Activated CD8-positive, alpha-beta memory T cell treated with anti-CD3 and anti-CD28 coated beads, Interleukin-2, amount 50 U/mL, for 48 hours (primary cell): ENCODE measurements at regions not wholly inside any gene's neighbourhood (a gene's known extent, or its start where the extent isn't known, plus 50 kb on each side); places are given as distances from the start of the nearest gene placed in this dataset.
"Not testable (repeated sequence)": the region's sequence is repeated elsewhere in the genome, so short reads cannot be mapped to it uniquely, and the experiment has no call there.

ENCODE experiments used
- DNase-seq: peaks from one replicate; pipeline ENCODE4 v3.0.0-alpha.2; 2020

DNA sequence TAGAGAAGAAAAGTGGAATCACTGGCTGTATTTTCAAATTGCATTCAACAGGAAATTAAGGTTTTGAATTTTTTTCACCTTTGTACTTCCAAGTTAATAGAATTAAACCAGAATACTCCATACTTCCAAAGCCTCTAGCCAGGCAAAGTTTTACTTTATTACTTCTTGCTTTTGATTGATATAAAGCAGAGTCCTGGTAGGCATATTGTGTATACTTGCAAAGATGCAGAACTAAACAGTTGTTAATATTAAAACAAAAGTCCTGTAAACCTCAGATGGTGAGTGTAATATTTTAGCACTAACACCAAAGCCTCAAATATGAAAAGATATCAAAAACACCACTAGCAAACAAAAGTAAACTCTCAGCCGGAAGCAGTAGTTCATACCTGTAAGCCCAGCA is 107.2 kb upstream of the C2CD4B start:
- no peak for DNase-seq

DNA sequence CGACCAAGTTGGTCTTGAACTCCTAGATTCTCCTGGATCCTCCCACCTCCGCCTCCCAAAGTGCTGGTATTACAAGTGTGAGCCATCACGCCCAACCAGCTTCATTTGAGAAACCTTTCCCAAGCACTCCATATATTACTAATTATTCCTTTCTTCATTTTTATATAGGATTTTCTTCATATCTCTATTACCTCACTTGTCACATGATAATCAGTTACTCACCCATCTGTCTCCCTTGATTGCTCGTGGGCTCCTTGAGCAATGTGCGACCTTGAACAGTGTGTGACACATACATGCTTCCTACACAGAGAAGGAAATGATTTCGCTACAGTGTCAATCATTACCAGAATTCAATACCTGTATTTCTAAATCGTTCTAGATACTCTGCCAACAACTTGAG is 110.7 kb upstream of the C2CD4B start:
- DNase-seq, result no peak

DNA sequence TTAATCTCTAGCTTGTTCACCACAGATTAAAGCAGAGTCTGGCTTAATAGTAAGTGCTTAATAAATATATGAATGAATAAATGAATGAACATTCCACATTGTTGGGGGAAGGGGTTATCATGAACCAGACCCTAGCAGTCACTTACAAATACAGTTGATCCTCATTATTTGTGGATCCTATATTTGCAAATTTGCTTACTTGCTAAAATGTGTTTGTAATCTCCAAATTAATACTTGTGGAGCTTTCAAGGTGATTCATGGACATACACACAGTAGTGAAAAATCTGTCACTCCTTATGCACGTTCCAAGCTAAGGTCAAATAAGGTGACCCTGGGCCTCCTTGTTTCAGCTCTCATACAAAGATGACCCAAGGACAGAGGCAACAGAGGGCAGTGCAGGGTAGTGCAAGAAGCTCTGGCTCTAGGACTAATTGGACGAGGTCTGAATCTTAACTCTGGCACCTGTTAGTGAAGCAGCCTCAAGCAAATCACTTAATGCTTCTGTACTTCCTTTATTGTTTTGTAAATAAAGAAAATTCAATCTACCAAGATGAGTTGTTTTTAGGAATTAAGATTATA is 112.8 kb upstream of the C2CD4B start:
- no peak for DNase-seq

DNA sequence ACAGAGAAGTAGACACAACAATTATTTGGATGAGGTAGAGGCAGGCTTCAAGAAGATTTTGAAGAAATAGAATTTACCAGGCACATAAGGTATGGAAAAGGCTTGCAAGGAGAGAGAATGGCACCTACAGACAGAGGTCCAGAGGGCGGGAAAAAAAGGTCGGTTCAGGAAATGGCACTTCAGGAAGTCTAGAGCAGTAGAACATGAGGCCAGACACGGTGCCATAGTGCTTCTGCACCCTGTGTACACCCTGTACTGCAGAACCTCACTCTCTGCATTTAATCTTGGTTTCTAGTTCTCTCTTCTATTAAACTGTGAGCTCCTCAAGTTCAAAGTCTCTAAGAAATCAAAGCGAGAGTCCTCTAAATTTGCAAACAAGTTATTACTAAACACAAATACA is 113.4 kb upstream of the C2CD4B start:
- DNase-seq, result no peak

DNA sequence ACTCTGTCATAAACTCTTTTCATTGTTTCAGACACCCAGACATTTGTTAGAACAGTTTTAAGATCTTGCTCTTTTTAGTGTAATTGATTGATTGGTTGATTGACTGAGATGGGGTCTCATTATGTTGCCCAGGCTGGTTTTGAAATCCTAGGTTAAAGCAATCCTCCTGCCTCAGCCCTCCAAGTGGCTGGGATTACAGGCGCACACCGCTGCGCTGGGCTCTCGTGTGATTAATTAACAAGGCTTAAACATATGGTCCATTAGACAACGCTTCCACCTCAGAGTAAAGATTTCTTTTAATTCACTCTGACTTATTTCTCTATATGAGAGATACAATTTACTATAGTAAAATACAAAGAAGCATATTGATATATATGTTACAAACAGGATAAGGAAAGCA is 114.0 kb upstream of the C2CD4B start:
- DNase-seq, result no peak

DNA sequence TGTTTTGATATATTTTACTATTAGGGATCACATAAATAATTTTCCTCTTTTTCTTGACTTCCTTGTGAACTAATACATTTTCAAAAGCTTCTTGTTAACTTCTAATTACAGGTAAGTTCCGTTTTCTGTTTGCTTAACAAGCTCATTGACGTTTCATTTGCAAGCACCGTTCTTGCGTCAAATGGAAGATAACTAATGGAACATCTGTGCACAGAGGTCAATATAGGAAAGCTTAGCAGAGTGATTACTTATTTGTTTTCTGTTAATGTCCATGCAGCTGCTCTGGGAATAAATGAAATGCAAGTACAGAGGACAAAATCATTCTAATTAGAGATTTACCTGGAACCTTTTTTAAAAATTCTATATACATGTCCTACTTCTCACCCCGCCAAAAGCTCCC is 115.5 kb upstream of the C2CD4B start:
- DNase-seq, result no peak

DNA sequence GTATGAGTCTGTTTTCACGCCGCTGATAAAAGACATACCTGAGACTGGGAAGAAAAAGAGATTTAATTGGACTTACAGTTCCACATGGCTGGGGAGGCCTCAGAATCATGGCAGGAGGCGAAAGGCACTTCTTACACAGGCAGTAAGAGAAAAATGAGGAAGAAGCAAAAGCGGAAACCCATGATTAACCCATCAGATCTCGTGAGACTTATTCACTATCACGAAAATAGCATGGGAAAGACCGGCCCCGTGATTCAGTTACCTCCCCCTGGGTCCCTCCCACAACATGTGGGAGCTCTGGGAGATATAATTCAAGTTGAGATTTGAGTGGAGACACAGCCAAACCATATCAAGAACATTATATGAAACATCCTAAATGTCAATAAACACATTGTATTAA is 116.7 kb upstream of the C2CD4B start:
- not testable (repeated sequence) for DNase-seq

DNA sequence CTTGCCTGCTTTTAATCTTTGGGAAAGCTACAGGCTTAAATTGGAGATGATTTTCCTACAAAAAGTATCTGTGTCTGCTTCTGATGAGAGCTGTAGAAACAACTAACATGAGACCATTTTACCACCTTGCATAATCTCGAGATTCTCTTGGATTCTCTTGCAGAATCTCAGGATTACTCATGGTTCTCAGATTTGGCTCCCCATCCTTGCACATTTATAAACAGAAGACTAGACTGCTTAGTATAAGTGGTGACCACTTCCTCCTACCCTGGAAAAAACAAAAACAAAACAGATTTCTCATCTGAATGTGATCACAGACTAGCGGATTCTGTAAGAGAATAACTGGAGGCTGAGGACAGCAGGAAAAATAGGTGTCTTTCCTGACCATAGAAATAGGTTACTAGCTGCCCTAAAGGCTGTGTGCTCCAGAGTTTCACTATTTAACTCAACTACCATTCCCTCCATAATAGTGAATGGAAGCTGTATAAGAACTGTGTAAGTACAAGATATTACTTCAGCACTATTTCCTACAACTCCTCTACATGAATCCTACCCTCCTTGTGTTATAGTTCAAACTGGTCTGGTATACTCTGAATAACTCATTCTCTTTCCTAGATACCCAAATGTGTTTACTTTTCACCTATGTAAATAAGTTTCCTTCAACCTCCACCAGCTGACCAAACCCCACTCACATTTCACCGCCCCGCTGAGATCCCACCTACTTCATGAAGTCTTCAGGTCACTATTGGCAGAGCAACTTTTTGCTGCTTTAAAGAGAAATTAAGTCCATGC is 122.2 kb upstream of the C2CD4B start:
- no peak for DNase-seq

DNA sequence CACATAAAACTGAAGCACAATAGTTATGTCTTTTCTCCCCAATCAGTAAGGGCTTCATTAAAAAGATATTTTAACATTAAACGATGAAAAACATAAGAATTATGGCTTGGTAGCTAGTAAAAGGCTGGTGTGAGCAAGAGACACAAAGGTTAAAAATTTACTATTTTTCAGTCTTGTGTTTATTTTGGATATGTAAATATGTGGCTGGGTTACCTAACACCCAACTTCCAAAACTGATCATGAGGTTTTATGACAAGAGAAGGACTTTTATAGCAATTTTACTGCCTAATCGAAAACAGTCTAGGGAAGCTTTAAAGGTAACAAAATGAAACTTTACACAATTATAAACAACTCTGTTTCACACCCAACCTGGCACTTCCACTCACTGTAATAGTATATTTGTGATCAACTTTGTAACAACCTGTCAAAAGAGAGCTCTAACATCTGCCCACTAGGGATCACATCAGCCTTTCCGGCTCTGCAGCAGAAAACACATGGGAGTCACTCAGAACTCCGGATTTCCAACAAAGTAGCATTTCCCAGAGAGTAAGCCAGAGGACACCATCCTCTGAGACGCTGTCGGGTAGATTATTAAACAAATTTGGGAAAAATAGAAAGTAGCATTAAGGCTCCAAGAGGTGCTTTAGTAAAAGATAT is 123.4 kb upstream of the C2CD4B start:
- no peak for DNase-seq

DNA sequence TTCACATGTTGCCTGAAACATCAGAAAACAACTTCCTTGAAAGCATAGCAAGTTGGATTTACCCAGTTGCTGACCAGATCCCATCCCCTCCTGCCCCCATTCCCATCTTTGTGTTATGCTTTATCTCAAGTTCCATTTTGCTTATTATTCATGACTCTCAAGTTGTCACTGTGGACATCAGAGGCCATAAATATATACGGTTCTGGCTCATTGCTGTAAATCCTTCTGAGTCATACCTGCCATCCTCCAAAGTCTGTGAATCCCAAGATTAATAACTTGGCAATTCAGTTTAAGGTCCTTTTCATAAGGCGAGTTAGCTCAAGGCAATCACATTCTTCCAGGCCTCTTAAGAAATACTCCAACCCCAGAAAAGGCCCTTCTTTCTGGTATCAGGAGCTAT is 126.2 kb upstream of the C2CD4B start:
- DNase-seq, result no peak

DNA sequence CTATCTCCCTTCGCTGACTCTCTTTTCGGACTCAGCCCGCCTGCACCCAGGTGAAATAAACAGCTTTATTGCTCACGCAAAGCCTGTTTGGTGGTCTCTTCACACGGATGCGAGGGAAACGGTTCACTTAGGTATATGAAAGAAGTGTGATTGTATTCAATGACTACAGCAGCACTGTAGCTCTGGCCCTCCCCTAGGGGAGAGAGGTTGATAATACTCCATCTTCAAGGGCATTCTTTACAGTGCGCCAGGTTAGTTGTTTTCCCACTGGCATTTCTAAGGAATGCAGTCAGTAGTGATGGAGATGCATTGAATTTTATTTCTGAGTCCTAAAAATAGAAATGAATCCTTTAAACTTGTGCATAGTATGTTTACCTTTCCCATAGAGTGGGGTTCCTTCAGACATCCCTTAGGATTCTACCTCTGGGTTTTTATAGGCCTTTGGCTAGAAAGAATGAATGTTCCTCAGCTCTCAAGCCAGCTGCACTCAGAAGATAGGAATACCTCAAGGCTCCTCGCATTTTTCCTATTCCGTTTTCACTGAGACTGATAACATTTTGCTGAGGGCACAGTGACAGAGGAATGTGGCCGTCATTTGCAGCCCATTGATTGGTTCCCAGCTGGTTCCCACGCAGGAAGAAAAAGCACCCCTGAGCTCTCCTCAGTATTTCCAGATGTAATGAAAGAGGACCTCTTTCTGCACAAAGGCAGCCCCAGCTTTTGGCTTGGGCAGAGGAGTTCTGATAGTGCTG is 131.8 kb upstream of the C2CD4B start:
- no peak for DNase-seq

DNA sequence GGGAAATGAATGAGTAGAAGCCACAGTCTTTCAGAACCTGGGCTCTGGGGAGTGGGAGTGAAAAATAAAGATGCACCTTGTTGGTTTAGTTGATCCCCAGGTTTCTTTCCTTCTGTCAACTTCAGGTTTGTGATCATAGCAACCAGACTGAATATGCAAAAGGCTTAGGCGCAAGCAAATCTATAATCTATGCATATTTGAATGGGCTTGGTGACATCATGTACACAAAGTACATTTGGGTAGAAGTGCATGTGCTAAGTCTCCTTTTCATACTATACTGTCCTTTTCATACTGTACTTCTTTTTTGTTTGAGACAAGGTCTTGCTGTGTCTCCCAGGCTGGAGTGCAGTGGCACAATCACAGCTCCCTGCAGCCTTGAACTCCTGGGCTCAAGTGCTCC is 132.4 kb upstream of the C2CD4B start:
- DNase-seq, result no peak

DNA sequence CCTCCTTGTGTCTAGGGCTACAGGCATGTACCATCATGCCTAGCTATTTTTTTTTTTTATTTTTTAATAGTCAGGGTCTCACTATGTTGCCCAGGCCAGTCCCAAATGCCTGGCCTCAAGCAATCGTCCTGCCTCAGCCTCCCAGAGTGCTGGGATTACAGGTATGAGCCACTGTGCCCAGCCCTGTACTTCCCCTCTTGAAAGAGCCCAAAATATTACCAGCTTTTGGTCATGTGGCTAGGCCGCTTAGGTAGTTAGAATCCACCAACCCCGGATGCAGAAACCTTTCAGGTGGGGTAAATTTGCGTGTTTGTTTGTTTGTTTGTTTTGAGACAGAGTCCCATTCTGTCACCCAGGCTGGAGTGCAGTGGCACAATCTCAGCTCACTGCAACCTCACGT is 132.8 kb upstream of the C2CD4B start:
- no peak for DNase-seq

DNA sequence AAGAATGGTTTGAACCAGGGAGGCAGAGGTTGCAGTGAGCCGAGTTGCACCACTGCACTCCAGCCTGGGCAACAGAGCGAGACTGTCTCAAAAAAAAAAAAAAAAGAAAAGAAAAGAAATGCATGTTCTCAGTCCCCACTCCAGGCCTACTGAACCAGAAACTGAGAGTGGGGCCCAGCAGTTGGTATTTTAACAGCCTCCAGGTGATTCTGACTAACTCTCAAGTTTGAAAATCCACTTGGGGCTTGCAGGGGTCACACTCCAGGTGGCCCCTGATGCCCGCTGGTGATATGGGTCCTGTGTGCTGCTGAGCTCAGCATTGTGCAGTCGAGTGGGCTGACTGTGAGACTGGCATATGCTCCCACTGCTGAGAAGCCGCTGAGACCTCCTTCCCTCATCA is 133.7 kb upstream of the C2CD4B start:
- no peak for DNase-seq

DNA sequence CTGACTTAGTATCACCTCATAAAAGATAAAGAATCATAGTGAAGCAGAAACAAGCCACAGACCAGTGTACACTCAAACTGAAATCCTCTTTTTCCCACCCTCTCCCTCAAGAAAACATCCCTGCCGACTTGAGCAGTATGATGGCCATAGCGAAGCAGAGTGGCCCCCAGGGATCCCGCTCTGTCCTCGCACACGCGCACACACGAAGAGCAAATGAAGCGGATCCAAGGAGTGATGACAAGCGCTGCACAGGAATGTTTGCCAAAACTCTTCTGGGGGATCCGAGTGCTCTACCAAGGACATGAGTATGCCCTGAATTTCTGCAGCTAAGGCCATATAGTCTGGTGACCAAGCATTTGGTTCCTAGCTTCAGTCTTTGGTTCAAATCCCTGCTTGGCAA is 134.5 kb upstream of the C2CD4B start:
- no peak for DNase-seq

DNA sequence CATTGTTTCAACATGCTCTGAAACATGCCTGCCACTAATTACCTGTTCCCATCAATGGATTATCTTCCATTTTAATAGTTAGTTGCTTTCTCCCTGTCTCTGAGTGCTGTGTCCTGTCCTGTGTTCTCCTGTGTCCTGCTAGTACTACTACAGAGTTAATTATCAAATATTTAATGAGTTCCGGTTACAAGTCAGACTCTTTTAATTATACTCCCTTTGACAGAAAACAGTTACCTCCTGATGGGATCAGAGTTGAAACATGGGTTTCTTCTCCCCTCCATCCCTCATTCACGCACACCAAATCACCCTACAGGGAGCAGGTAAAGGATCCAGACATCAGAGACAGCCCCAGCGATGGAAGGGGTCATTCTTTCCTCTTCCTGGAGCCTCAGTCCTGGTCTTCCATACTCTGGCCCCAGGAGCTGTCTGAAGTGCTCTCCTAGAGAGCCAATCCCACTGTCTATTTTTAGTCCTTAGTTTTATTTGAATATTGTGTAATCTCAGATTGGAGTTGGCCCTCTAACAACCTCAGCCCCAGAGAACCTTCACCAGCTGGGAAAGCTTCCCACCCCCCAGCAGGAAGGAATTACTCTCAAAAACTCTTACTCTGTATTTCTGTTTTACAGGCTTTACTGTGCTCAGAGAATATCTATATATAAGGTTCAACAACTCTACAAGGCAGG is 137.0 kb upstream of the C2CD4B start:
- DNase-seq, result no peak

DNA sequence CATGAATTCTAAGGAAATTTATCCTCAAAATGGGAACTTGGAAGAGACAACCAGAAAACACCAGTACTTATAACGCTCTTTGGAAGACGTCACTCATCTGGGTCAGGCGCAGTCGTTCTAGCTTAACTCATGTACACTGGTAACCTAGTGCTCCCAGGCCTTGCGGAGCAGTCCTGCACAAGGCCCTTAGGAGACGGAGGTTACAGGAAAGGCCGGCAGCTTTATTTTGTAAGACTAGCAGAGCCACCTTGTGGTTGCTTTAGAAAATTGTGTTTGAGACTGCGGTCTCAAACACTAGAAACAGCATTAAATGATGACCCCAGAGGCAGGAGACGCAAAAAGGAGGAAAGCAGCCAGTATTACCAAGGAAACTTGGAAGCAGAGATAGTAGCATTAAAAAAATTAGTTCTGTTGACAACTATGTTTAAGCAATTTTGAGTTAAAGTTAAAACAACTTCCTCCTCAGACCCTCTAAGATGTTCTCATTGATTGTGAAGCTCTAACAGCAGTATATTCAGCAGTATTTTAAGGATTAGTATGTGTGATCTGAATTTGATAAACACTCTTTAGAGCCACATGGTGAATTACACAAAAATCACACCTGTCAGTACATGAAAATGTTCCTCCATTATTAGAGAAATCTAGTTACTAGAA is 141.9 kb upstream of the C2CD4B start:
- DNase-seq, result no peak

DNA sequence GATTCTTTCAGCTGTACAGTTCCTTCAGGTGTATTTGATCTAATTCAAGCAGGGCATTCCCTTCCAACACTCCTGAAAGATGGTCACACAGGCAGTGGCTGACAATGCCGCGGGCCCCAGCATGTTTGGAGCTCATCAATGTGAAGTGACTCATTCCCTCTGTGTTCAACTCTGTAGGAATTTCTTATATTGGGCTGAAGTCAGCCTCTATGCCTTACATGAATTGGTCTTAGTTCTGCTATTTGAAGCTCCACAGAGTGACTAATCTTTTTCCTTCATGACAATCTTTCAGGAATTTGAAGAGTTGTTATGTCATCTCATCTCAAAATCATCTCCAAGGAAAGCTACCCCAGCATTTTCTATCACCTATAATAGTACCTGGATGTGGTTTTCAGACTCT is 142.5 kb upstream of the C2CD4B start:
- no peak for DNase-seq

DNA sequence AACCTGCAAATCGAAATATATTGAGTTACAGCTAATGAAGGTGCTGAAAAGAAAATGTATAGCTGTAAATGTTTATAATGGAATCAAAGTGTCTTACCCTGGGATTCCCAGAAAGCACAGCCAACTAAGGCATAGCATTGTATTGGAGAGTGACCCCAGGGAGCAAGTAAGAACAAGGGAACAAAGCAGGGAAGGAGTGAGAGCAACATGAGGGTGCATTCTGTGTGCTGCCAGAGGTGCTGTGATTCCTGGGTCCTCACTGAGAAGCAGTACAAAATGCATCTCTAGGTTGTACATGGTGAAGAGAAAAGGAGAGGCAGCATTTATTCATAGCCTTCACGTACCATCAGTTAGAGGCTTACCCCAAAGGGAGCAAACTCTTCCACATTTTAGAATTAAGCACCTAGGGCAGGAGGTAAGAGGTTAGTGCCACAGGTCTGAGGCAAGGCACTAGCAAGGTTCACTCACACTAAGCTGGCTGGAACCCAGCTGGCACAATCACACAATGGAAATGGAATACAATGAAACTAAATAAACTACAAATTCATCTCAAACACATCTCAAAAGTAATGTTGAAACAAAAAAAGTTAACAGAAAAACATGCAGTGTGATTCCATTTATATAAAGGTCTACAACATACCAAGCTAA is 151.5 kb upstream of the C2CD4B start:
- no peak for DNase-seq

DNA sequence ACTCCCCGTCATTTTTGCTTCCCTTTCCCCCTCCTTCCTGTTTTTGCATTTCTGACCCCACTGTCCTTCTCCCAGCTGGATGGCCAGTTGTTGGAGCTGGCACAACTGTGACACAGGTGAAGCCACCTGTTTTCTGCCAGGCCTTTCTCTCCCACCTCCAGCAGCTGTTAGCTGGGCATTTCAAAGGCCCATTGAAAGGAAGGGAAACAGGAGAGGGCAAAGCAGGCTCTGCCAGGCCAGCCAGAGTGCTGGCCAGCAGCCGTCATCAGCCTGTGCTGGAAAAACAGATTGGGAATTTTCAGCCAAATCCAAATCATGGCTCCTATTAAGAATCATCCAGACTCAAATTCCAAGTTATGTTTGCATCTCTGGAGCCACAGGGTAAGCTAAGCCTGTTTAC is 155.2 kb upstream of the C2CD4B start:
- DNase-seq, result no peak

DNA sequence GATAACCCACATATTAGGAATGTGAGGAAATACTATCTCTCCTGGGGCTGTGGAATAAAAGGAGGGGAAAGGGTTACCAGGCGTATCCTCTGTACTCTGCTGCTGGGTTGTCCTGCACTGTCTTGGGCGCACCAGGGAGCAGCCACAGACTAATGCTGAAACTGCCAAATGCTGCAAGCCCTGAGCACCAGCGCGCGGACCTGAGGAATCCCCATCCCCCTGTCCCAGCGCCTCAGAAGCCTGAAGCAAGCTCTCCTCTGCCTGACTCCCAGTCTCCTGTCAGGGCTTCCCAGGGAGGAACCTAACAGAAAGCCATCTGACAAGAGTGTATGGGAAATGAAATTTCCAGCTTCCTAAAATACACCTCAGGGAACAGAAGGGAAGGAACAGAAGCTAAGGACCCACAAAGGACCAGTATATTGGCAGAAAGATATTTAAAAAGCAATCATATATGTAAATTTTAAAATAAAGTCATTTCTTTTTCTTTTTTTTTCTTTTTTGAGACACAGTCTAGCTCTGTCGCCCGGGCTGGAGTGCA is 158.3 kb upstream of the C2CD4B start:
- no peak for DNase-seq

DNA sequence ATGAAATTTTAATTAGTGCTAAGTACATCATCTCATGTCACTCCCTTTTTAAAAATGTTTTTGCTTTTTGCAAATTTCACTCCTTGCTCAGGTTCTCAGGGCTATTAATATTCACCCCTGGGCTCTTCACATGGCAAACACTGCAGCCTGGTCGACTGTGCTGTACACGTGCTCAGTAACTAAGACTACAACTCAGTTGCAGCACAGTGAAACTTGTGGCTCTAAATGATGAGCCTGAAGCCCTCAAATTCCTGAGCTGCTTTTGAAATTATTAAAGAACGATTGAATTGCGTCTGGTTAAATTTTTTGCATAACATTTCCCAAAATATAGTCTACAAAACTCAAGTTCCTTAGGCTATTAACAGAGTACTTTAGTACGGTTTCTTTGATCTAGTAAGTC is 159.3 kb upstream of the C2CD4B start:
- no peak for DNase-seq
